WERI-Rb-1 (cell line): ENCODE measurements at regions not wholly inside any gene's neighbourhood (a gene's known extent, or its start where the extent isn't known, plus 50 kb on each side); places are given as distances from the start of the nearest gene placed in this dataset.

Experiments used
- DNase-seq: peaks from one replicate; pipeline ENCODE4 v3.0.0-alpha.2; 2020
- H3K27ac ChIP-seq: fragments of 250-450 bp; sonication (Bioruptor Pico); 2 replicates; pipeline ENCODE4 v1.5.1; 2020; ENCODE audit warnings: mild to moderate bottlenecking, moderate library complexity
- H3K27me3 ChIP-seq: fragments of 250-450 bp; sonication (Bioruptor Pico); 2 replicates; pipeline ENCODE4 v1.5.1; 2021; ENCODE audit warnings: mild to moderate bottlenecking, low read depth, moderate library complexity; ENCODE audit not compliant: insufficient read depth, severe bottlenecking
- H3K36me3 ChIP-seq: fragments of 250-450 bp; sonication (Bioruptor Pico); 2 replicates; pipeline ENCODE4 v1.5.1; 2020; ENCODE audit warnings: mild to moderate bottlenecking, moderate library complexity
- H3K4me3 ChIP-seq: 2 replicates; pipeline ENCODE4 v1.5.1; 2011; ENCODE audit warnings: low read depth, mild to moderate bottlenecking, control low read depth, low read length
- H3K9me3 ChIP-seq: fragments of 250-450 bp; sonication (Bioruptor Pico); 2 replicates; pipeline ENCODE4 v1.5.1; 2021; ENCODE audit warnings: mild to moderate bottlenecking, moderate library complexity; ENCODE audit not compliant: severe bottlenecking
- CTCF ChIP-seq: IDR thresholded peaks from 2 replicates; pipeline ENCODE4 v1.5.1; 2011; ENCODE audit warnings: low read depth, mild to moderate bottlenecking, control low read depth, inconsistent platforms, low read length

DNA sequence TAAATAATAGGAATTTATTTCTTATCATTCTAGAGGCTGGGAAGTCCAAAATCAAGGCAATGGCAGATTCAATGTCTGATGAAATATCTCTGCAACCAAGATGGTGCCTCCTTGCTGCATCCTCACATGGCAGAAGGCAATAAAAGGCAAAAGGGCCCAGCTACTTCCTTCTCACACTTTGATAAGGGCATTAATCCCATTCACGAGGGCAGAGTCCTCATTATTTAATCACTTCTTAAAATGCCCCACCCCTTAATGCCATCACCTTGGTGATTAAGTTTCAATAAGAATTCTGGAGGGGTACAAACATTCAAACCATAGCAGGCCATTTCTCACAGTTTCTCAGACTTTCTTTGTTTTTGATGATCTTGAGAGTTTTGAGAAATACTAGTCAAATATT is 145.8 kb upstream of the TSHZ2 start:
- Histone ChIP-seq H3K36me3 (no peaks in the 10 kb centered on the region), H3K9me3 (no peaks in the 10 kb centered on the region), H3K27me3 (no peaks in the 10 kb centered on the region), H3K27ac (no peak overlapping the region), H3K4me3 (no peak overlapping the region)
- TF ChIP-seq CTCF: no peak
- DNase-seq: no peak

- Histone ChIP-seq H3K27ac (no peak overlapping the region), H3K36me3 (no peaks in the 10 kb centered on the region), H3K4me3 (no peak overlapping the region), H3K9me3 (no peaks in the 10 kb centered on the region), H3K27me3 (no peaks in the 10 kb centered on the region)
- no peak for DNase-seq
- no peak for TF ChIP-seq CTCF
These were observed 147.5 kb upstream of the TSHZ2 start for GRCh38 chr20:52824494-52825216.

- TF ChIP-seq CTCF: no peak
- no peak for DNase-seq
- H3K36me3 ChIP-seq: no peaks in the 10 kb centered on the region
- no peak overlapping the region for H3K4me3 ChIP-seq
- H3K27me3 ChIP-seq: no peaks in the 10 kb centered on the region
- no peaks in the 10 kb centered on the region for H3K9me3 ChIP-seq
- H3K27ac ChIP-seq: no peak overlapping the region
These were observed 148.9 kb upstream of the TSHZ2 start for GRCh38 chr20:52823303-52823702.

- DNase-seq: no peak
- Histone ChIP-seq H3K27ac (no peak overlapping the region), H3K9me3 (no peaks in the 10 kb centered on the region), H3K36me3 (no peaks in the 10 kb centered on the region), H3K4me3 (no peak overlapping the region), H3K27me3 (no peaks in the 10 kb centered on the region)
- TF ChIP-seq CTCF: no peak
These were observed 151.4 kb upstream of the TSHZ2 start for GRCh38 chr20:52820641-52821292.

DNA sequence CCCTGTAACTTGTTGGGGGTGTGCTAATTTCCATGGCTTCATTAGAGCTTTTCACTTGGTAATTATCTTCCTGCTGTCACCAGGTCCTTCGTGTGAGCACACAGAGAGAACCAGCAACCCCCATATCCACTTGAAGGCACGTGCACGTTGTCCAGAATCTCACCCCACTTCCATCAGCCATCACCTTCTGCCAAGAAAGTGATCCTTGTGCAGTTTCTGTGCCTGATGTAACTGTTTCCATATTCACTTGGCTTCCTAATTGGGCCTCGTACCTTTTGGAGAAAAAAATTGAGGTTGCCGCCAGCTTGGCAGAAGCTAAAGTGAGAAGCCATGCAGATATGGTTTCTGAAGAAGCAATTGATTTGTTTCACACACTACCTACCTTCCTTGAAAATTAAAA is 153.7 kb upstream of the TSHZ2 start:
- Histone ChIP-seq H3K27me3 (no peaks in the 10 kb centered on the region), H3K4me3 (no peak overlapping the region), H3K9me3 (no peaks in the 10 kb centered on the region), H3K36me3 (no peaks in the 10 kb centered on the region), H3K27ac (no peak overlapping the region)
- DNase-seq: no peak
- TF ChIP-seq CTCF: no peak

DNA sequence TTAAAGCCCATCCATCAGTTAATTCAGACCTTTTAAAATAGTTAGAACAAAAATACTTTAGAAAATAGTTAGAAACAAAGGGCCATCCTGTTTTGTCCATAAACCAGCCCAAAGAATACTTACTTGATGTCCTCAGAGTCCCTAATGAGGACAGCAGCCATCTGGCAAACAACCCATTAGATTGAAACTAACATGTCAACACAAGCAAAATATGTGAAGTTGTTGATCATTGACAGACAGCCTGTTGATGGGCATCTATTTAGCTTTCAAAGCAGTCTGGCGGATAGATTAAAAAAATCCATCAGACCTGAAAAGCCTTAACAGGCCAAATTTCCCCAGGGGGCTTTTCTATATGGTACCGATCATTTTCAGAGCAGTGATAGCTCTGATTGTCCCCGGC is 154.2 kb upstream of the TSHZ2 start:
- H3K9me3 ChIP-seq: no peaks in the 10 kb centered on the region
- DNase-seq: no peak
- H3K4me3 ChIP-seq: no peak overlapping the region
- no peaks in the 10 kb centered on the region for H3K27me3 ChIP-seq
- no peak overlapping the region for H3K27ac ChIP-seq
- TF ChIP-seq CTCF: no peak
- H3K36me3 ChIP-seq: no peaks in the 10 kb centered on the region
